Ureter (tissue), 1 donor: ENCODE measurements at regions not wholly inside any gene's neighbourhood (a gene's known extent, or its start where the extent isn't known, plus 50 kb on each side); places are given as distances from the start of the nearest gene placed in this dataset.

ENCODE experiments used
- DNase-seq: peaks from one replicate; pipeline ENCODE4 v3.0.0-alpha.2; 2020; ENCODE audit warnings: low spot score
- donor health status: DM: yes; HTN: yes; CAD: no.

GRCh38 chr1:222038971-222039370 is 297.1 kb upstream of the DUSP10 start:
- no peak for DNase-seq

- no peak for DNase-seq
Observed at GRCh38 chr1:222037720-222038119, 295.8 kb upstream of the DUSP10 start.

DNA sequence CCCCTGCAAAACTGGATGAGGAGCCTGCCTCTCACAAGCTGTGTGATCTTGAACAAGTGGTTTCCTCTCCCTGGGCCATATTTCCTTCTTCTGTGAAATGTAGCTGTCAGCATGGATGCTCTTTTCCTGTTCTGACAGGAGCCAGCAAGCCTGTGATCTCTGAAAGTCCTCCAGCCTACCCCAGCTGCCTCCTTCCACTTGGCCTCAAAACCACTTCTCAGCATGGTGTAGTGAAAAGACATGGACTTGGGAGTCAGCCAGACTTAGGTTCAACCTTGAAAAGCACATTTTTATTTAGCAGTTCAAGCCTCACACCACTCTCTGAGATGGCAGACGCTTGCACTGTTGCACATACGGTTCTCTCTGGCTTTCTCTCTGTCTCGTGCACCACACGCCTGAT is 292.9 kb upstream of the DUSP10 start:
- no peak for DNase-seq

GRCh38 chr1:222033450-222033849 is 291.6 kb upstream of the DUSP10 start:
- DNase-seq = no peak

DNA sequence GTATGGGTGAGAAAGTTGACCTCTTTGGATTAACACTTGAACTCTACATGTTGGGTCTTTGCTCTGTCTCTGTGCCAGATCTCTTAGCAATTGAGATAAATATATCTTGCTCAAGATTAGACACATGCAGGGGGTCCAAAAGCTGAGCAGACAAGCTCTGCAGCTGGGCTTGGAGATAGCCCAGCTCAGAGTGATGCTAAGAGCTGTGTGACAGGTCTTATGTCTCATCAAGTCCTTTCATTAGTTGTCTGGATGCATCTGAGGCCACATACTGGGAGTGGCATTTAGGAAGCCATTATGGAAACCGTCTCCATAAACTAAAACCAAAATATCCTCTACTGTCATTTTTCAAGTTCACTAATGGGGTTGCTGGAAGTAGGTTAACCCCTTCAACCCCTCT is 289.4 kb upstream of the DUSP10 start:
- DNase-seq = no peak

DNA sequence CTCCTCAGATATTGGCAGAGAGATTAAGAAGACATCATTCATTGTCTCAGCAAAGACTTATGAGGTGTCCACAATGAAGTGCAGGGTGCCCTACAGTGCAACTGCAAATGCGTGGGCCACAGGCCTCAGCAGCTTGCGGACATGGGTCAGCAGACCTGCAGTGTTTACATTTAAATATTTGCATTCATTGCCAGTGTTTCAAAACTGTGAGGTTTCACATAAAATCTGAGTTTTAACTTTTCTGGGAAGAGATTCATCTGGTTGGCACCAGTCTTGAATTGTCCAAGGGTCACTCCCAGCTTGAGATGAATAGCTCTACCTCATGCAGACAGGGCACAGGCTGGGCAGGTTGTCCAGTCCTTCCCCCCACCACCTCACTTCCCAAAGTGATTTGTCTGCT is 286.8 kb upstream of the DUSP10 start:
- no peak for DNase-seq

GRCh38 chr1:222028116-222028515 is 286.2 kb upstream of the DUSP10 start:
- no peak for DNase-seq

DNA sequence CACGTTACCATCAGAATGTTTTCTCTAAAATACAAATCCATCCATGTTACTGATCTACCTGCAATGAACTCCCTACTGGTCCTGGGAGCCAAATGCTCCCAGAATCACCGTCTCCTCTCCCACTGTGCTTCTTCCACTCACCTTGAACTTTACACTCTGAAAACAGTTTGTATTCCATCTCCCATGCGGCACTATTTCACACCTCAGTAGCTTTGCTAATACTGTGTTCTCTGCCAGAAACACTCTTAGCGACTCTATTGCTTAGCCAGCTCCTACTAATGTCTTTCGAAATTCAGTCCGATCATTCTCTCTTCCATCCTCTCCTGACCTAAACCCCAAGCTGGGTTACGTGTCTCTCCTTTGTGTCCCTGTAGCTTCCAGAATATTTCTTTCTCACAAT is 284.4 kb upstream of the DUSP10 start:
- DNase-seq = no peak

GRCh38 chr1:222023025-222023424 is 281.1 kb upstream of the DUSP10 start:
- no peak for DNase-seq

- no peak for DNase-seq
Observed at GRCh38 chr1:222021129-222021528, 279.2 kb upstream of the DUSP10 start.

GRCh38 chr1:222020553-222020952 is 278.7 kb upstream of the DUSP10 start:
- no peak for DNase-seq

- DNase-seq = no peak
Observed at GRCh38 chr1:222019029-222019428, 277.1 kb upstream of the DUSP10 start.

- DNase-seq = no peak
Observed at GRCh38 chr1:222018041-222018440, 276.2 kb upstream of the DUSP10 start.

DNA sequence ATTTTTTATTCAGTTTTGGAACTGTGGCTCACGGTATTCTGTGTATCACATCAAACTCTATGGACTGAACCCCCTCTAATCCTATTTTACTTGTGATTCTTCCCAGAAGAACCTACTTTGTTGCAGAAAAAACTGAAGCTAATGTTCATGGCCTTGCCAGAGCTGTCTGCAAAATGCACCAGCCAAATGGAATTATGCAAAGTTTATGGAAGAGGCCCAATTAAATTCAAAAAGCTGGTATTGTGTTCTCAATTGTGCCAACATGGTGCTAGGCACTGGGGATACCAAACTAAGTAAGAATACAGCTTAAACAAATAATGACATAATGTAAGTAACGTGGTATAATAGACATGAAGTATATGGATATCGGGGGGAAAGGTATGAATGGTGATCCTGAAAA is 273.8 kb upstream of the DUSP10 start:
- no peak for DNase-seq

DNA sequence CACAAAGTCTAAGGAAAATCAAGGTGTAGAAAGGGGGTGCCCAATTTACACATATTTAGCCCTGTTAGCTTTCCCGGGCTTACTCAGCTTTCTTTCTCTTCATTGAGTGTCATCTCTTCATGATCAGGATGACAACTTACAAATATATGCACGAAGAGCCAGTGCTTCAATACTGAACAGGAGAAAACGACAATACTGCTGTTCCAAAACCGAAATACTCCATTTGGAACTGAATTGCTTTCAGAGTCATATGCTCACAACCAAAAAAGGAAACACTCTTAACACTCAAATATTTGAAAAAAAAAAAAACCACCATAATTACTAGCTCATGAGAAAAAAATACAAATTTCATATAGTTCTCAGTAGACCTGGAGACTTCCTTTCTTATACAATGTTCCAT is 272.1 kb upstream of the DUSP10 start:
- no peak for DNase-seq

- no peak for DNase-seq
Observed at GRCh38 chr1:222012816-222013215, 270.9 kb upstream of the DUSP10 start.

DNA sequence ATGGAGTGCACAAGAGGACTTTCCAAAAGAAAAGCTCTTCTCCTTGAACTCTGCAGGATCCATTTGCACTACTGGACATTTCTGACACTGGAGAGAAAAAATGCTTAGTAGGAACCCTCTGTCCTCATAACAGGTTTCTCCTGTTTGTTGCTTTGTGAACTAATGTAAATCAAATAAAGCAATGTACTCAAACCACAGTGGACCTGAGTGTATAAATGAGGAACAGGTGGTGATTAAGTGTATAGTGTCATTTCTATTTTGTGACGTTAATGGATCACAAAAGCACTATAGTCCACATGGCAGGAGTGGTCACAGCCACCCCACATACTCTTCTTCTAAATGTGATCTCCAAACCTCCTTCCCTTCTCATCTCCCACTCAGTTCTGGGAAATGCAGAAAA is 268.4 kb upstream of the DUSP10 start:
- no peak for DNase-seq

DNA sequence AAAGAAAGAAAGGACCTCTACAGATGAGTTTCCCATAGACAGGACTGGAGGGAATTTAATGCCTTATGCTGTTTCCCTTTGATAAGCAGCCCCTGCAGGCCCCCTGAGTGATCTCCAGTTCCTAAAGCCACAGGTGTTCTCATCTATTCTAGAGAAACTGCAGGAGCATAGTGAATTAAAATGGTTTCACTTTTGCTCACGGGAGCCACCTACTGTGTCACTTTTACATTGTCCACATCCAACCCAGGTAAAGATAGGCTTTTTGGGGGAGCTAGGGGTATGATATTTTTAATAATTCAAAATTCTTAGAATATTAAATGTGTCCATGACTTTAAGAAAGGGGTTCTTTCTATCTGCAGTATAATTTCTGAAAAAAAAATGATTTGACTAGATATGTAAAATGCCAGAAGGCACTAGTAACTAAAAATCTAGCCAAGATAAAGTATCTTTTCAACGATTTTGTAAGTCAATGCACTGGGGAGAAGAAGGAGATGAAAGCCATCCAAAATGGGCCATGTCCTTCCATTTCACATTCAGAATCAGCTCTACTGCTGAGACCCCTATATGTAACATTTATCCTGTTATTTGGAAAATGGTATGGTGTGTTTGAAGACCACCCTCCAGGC is 267.3 kb upstream of the DUSP10 start:
- no peak for DNase-seq

- DNase-seq = no peak
Observed at GRCh38 chr1:222006715-222007114, 264.8 kb upstream of the DUSP10 start.

DNA sequence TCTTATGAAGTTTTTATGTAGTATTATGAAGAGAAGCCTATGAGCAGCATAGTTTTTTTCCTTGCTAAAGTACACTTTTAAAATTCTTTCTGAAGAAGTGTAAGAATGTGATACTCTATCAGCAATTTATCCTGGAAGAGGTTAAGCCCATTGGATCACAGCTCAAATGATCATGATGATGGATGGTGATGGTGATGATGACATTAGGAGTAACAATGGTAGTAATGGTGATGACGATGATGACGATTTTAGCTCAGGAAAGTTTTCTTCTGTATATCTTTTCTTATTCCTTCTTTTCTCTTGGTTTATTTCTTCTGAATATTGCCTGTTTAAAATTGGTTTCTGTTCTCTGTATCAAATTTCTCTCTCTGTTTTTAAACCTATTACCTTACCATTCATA is 262.9 kb upstream of the DUSP10 start:
- DNase-seq = no peak

- DNase-seq = no peak
Observed at GRCh38 chr1:222004034-222004433, 262.1 kb upstream of the DUSP10 start.

DNA sequence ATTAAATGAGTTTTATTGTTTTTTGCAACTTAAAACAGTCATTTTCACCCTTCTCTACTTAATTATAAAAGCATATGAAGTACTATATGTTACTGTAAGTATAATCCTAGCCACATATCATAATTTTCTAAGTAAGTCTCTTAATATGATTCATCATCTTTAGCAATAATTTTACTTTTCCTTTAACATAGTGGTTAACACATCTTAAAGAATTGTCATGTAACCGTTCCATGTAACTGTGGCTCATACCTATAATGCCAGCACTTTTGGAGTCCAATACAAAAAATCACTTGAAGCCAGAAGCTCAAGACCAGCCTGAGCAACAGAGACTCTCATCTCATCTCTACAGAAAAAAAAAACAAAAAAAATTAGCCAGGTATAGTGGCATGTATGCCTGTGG is 260.6 kb upstream of the DUSP10 start:
- DNase-seq = no peak

- no peak for DNase-seq
Observed at GRCh38 chr1:222000131-222000530, 258.2 kb upstream of the DUSP10 start.

DNA sequence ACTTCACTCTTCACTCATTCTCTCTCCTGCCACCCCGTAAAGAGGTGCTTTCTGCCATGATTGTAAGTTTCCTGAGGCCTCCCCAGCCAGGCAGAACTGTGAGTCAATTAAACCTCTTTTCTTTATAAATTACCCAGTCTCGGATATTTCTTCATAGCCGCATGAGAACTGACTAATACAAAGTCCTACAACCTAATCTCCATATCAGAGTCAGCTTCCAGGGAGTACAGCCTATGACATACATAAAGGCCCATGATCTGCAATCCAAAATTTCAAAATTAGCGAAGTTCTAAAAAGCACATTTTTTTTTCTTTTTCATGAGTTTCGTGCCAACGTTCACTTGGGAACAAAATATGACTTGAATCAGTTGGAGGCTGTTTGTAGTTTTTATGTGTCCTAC is 256.9 kb upstream of the DUSP10 start:
- DNase-seq = no peak

- DNase-seq = no peak
Observed at GRCh38 chr1:221998186-221998612, 256.3 kb upstream of the DUSP10 start.
